ENCODE measurements at regions not wholly inside any gene's neighbourhood (a gene's known extent, or its start where the extent isn't known, plus 50 kb on each side); places are given as distances from the start of the nearest gene placed in this dataset.

GRCh38 chr5:27377626-27378025 lies 339.2 kb upstream of the CDH9 start:
- no peak overlapping the region for H2BK15ac ChIP-seq (ENCODE audit: low read depth, low read length)
- Mint-ChIP-seq H3K4me3 (no peak overlapping the region), H3K36me3 (ENCODE audit: insufficient read depth in 1 of 3, low read depth in 3 of 3) (no peaks in the 10 kb centered on the region), H3K27ac (no peak overlapping the region; a peak in 1 of 7 replicates), H3K4me1 (0 out of 4 replicates have a peak, but pooled peaks cover 0 to 2% of the 10 kb centered on the region in 2 experiments), H3K27me3 (ENCODE audit: low read depth) (no peaks in the 10 kb centered on the region), H3K9me3 (no peaks in the 10 kb centered on the region)
- no peak overlapping the region for H3K27ac ChIP-seq (ENCODE audit: insufficient read length, low read depth, low read length)
- no peaks in the 10 kb centered on the region for H3K9me3 ChIP-seq (ENCODE audit: control insufficient read depth, low read depth, low read length)
- no peak overlapping the region for H3T11ph ChIP-seq (ENCODE audit: low read length)
- DNase-seq = no peak
- no peak overlapping the region for H2AK5ac ChIP-seq (ENCODE audit: insufficient read length, low read length)
- H3K14ac ChIP-seq (ENCODE audit: insufficient read depth, low read length) = no peak overlapping the region
- no peak overlapping the region for H4K91ac ChIP-seq (ENCODE audit: insufficient read length, low read depth, low read length)
- H3K23ac ChIP-seq (ENCODE audit: insufficient read length, low read depth, low read length) = no peak overlapping the region
- H3K4ac ChIP-seq (ENCODE audit: low read depth, low read length) = no peak overlapping the region
- no peak overlapping the region for H3K18ac ChIP-seq (ENCODE audit: insufficient read length, low read depth, low read length)
- H2AFZ ChIP-seq (ENCODE audit: low read length) = no peak overlapping the region
- no peak overlapping the region for H4K5ac ChIP-seq (ENCODE audit: insufficient read length, low read depth, low read length)
- no peak overlapping the region for H2BK5ac ChIP-seq (ENCODE audit: insufficient read length, low read length)
- WGBS (ENCODE audit: extremely low coverage, insufficient read length, low lambda C conversion rate) = no CpG with 5 or more reads among the region's 4 CpGs
- no peak overlapping the region for H2BK12ac ChIP-seq (ENCODE audit: insufficient read length, low read depth, low read length)
- no peak overlapping the region for H2BK120ac ChIP-seq (ENCODE audit: low read depth, low read length, poor library complexity, severe bottlenecking)
- H4K8ac ChIP-seq (replicated peaks; ENCODE audit: insufficient read length, low read depth, low read length) = no peak overlapping the region
- no peaks in the 10 kb centered on the region for H3K23me2 ChIP-seq (ENCODE audit: insufficient read length, low read depth, low read length, poor library complexity, severe bottlenecking)
- H3K9ac ChIP-seq (ENCODE audit: extremely low read depth, insufficient read length, low read length) = no peak overlapping the region
- H4K20me1 ChIP-seq (ENCODE audit: control insufficient read depth, insufficient read depth, insufficient read length) = no peaks in the 10 kb centered on the region
- H3K79me2 ChIP-seq (ENCODE audit: insufficient read depth, low read length) = no peaks in the 10 kb centered on the region
- no peaks in the 10 kb centered on the region for H3K79me1 ChIP-seq (ENCODE audit: insufficient read depth, low read depth, low read length, poor library complexity, severe bottlenecking)
- H3K4me2 ChIP-seq (ENCODE audit: insufficient read depth, insufficient read length, low read length) = no peak overlapping the region
- no peaks in the 10 kb centered on the region for H3K27me3 ChIP-seq (ENCODE audit: insufficient read depth, low read length)
- H2BK20ac ChIP-seq (ENCODE audit: low read depth, low read length, poor library complexity, severe bottlenecking) = no peak overlapping the region
- no peak overlapping the region for H3K56ac ChIP-seq (ENCODE audit: insufficient read length, low read depth, low read length)
- H3K4me1 ChIP-seq (ENCODE audit: insufficient read depth, low read length) = no peaks in the 10 kb centered on the region; the same call in 1 of the 2 replicates
- TF ChIP-seq CTCF (conservative IDR thresholded peaks at IDR 0.05) = no peak

All from H9 (cell line).